ENCODE measurements at regions not wholly inside any gene's neighbourhood (a gene's known extent, or its start where the extent isn't known, plus 50 kb on each side); places are given as distances from the start of the nearest gene placed in this dataset.

DNA sequence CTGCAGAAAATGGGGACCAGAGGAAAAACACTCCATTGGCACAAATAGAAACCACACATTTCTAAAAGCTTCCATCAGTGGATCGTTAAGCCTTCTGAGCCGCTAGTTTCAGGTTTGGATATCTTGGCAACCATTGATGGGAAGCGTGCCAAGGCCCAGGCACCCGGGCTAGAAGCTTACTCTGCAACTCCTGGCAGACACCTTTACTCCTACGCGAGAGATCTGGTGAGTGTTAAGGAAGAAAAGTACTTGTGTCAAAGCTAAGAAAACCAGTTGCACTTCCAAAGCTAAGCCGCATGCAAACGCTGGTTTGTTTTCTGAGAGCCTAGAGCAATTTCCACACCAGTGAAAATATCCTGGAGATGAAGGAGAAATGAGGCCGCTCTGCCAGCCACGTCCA, 472.4 kb downstream of the PMP22 start:
- TF ChIP-seq, protein P1, sequence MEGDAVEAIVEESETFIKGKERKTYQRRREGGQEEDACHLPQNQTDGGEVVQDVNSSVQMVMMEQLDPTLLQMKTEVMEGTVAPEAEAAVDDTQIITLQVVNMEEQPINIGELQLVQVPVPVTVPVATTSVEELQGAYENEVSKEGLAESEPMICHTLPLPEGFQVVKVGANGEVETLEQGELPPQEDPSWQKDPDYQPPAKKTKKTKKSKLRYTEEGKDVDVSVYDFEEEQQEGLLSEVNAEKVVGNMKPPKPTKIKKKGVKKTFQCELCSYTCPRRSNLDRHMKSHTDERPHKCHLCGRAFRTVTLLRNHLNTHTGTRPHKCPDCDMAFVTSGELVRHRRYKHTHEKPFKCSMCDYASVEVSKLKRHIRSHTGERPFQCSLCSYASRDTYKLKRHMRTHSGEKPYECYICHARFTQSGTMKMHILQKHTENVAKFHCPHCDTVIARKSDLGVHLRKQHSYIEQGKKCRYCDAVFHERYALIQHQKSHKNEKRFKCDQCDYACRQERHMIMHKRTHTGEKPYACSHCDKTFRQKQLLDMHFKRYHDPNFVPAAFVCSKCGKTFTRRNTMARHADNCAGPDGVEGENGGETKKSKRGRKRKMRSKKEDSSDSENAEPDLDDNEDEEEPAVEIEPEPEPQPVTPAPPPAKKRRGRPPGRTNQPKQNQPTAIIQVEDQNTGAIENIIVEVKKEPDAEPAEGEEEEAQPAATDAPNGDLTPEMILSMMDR (IDR thresholded peaks at IDR 0.05 in 2 of 3, conservative IDR thresholded peaks at IDR 0.05 in 1 of 3; ENCODE audit: insufficient read depth in 2 of 3, low read depth in 1 of 3, low read length in 3 of 3): no peak
- TF ChIP-seq THRA (IDR thresholded peaks at IDR 0.05) (no peak), GTF2E2 (tag; IDR thresholded peaks at IDR 0.05) (no peak), KDM4B (IDR thresholded peaks at IDR 0.05; ENCODE audit: borderline replicate concordance in 2 of 2, low read depth in 1 of 2) (no peak), TGIF2 (CRISPR knock-in tag; IDR thresholded peaks at IDR 0.05) (no peak), FOXK1 (CRISPR knock-in tag; IDR thresholded peaks at IDR 0.05; ENCODE audit: borderline replicate concordance) (no peak), ZNF274 (IDR thresholded peaks at IDR 0.05; ENCODE audit: borderline replicate concordance, low read depth, low read length) (no peak), HCFC1 (IDR thresholded peaks at IDR 0.05; ENCODE audit: low read depth, low read length) (no peak), NCOA6 (IDR thresholded peaks at IDR 0.05) (no peak), HDAC6 (IDR thresholded peaks at IDR 0.05; ENCODE audit: low read depth, low read length) (no peak), FOXM1 (IDR thresholded peaks at IDR 0.05; ENCODE audit: low read depth) (no peak), FOXM1 (CRISPR knock-in tag; IDR thresholded peaks at IDR 0.05; ENCODE audit: low read depth) (no peak), ZNF224 (CRISPR knock-in tag; IDR thresholded peaks at IDR 0.05) (no peak)
